HG02798 (cell line): ENCODE measurements at regions not wholly inside any gene's neighbourhood (a gene's known extent, or its start where the extent isn't known, plus 50 kb on each side); places are given as distances from the start of the nearest gene placed in this dataset.
"Not testable (repeated sequence)": the region's sequence is repeated elsewhere in the genome, so short reads cannot be mapped to it uniquely, and the experiment has no call there.

Source experiments
- ATAC-seq: cut with Tn5 transposase; IDR thresholded peaks from one replicate; pipeline ENCODE4 v1.9.1; 2021; ENCODE audit warnings: mild to moderate bottlenecking; ENCODE audit not compliant: unreplicated experiment, poor library complexity

- ATAC-seq: no peak
Observed at GRCh38 chr21:31420354-31420753, 76.3 kb upstream of the TIAM1 start.

GRCh38 chr21:31418377-31419001 lies 74.4 kb upstream of the TIAM1 start:
- ATAC-seq: no peak

GRCh38 chr21:31417214-31417613 lies 73.2 kb upstream of the TIAM1 start:
- not testable (repeated sequence) for ATAC-seq

GRCh38 chr21:31416465-31416864 lies 72.4 kb upstream of the TIAM1 start:
- no peak for ATAC-seq

- no peak for ATAC-seq
Observed at GRCh38 chr21:31414263-31415000, 70.4 kb upstream of the TIAM1 start.

- ATAC-seq: no peak
Observed at GRCh38 chr21:31413698-31414097, 69.6 kb upstream of the TIAM1 start.

GRCh38 chr21:31410499-31411131 lies 66.6 kb upstream of the TIAM1 start:
- no peak for ATAC-seq

GRCh38 chr21:31409831-31410487 lies 65.9 kb upstream of the TIAM1 start:
- ATAC-seq: no peak

GRCh38 chr21:31408301-31409088 lies 64.4 kb upstream of the TIAM1 start:
- ATAC-seq: no peak

- ATAC-seq: no peak
Observed at GRCh38 chr21:31406510-31406909, 62.4 kb upstream of the TIAM1 start.

- no peak for ATAC-seq
Observed at GRCh38 chr21:31405604-31406003, 61.5 kb upstream of the TIAM1 start.

GRCh38 chr21:31403596-31404333 lies 59.7 kb upstream of the TIAM1 start:
- no peak for ATAC-seq

GRCh38 chr21:31399591-31399990 lies 55.5 kb upstream of the TIAM1 start:
- ATAC-seq: no peak

GRCh38 chr21:31398574-31398973 lies 54.5 kb upstream of the TIAM1 start:
- ATAC-seq: no peak

GRCh38 chr21:31397939-31398338 lies 53.9 kb upstream of the TIAM1 start:
- no peak for ATAC-seq

GRCh38 chr21:31397515-31397926 lies 53.5 kb upstream of the TIAM1 start:
- ATAC-seq: no peak

- ATAC-seq: no peak
Observed at GRCh38 chr21:31397030-31397429, 53.0 kb upstream of the TIAM1 start.

- ATAC-seq: no peak
Observed at GRCh38 chr21:31396399-31396798, 52.3 kb upstream of the TIAM1 start.

GRCh38 chr21:31395791-31396190 lies 51.7 kb upstream of the TIAM1 start:
- ATAC-seq: no peak

- ATAC-seq: no peak
Observed at GRCh38 chr21:31395268-31395667, 51.2 kb upstream of the TIAM1 start.
